Activated B cell treated with CpG ODN at 0.5 μM for 24 hours (primary cell): ENCODE measurements at regions not wholly inside any gene's neighbourhood (a gene's known extent, or its start where the extent isn't known, plus 50 kb on each side); places are given as distances from the start of the nearest gene placed in this dataset.

ENCODE experiments used
- ATAC-seq: fragments of 200-7000 bp; cut with Tn5 transposase; one replicate; pipeline ENCODE4 v1.10.0; 2021; ENCODE audit warnings: low read depth, mild to moderate bottlenecking, moderate library complexity
- CTCF ChIA-PET: fragments of 350-600 bp; sonication (Branson Sonifier 250); formaldehyde crosslinking; loops from one replicate; lab custom pipeline; 2021; ENCODE audit warnings: antibody characterized with exemption; lab: Charles Lee
- POLR2A ChIA-PET: fragments of 350-600 bp; sonication (Branson Sonifier 250); formaldehyde crosslinking; loops from one replicate; lab custom pipeline; 2021; ENCODE audit warnings: antibody characterized with exemption; lab: Charles Lee
- DNase-seq: peaks from one replicate; pipeline ENCODE4 v3.0.0; 2022
- H3K27ac Mint-ChIP-seq: one replicate; pipeline ENCODE4 v1.8.0; 2020; ENCODE audit warnings: mixed read lengths
- H3K27me3 Mint-ChIP-seq: one replicate; pipeline ENCODE4 v1.8.0; 2021; ENCODE audit warnings: mixed read lengths
- H3K36me3 Mint-ChIP-seq: one replicate; pipeline ENCODE4 v1.8.0; 2021; ENCODE audit warnings: low read depth, mixed read lengths
- H3K4me1 Mint-ChIP-seq: one replicate; pipeline ENCODE4 v1.8.0; 2021; ENCODE audit warnings: mixed read lengths
- H3K4me3 Mint-ChIP-seq: one replicate; pipeline ENCODE4 v1.8.0; 2020; ENCODE audit warnings: mild to moderate bottlenecking, mixed read lengths
- H3K9me3 Mint-ChIP-seq: one replicate; pipeline ENCODE4 v1.8.0; 2020; ENCODE audit warnings: mixed read lengths
- CTCF ChIP-seq: fragments of 200-600 bp; IDR thresholded peaks from one replicate; pipeline ENCODE4 v1.8.0; 2022; ENCODE audit warnings: antibody characterized with exemption, mild to moderate bottlenecking
- intact Hi-C: fragments of 100-400 bp; cut with micrococcal nuclease; formaldehyde crosslinking; loops from one replicate; pipeline ENCODE4 v1.15.1; 2024

- peaks cover 4% of the 10 kb centered on the region for H3K9me3 Mint-ChIP-seq
- H3K36me3 Mint-ChIP-seq = no peaks in the 10 kb centered on the region
- ChIA-PET POLR2A (no interaction called here), CTCF (no interaction called here)
- no peak for TF ChIP-seq CTCF
- H3K27ac Mint-ChIP-seq = no peak overlapping the region
- intact Hi-C loops = no loop called here
- H3K4me1 Mint-ChIP-seq = no peaks in the 10 kb centered on the region
- no peak overlapping the region for H3K4me3 Mint-ChIP-seq
- DNase-seq (no peak), ATAC-seq (no peak)
- no peaks in the 10 kb centered on the region for H3K27me3 Mint-ChIP-seq
Measured at GRCh38 chr5:167780177-167780576, 511.3 kb upstream of the WWC1 start.

GRCh38 chr5:167783145-167783817, 508.2 kb upstream of the WWC1 start:
- ATAC-seq = no peak
- POLR2A ChIA-PET = no interaction called here
- intact Hi-C loops = no loop called here
- CTCF ChIA-PET = no interaction called here
- Mint-ChIP-seq H3K36me3 (no peaks in the 10 kb centered on the region), H3K9me3 (peaks cover 4% of the 10 kb centered on the region), H3K4me3 (no peak overlapping the region), H3K27me3 (no peaks in the 10 kb centered on the region), H3K4me1 (no peaks in the 10 kb centered on the region), H3K27ac (no peak overlapping the region)
- DNase-seq = no peak
- TF ChIP-seq CTCF = no peak

DNA sequence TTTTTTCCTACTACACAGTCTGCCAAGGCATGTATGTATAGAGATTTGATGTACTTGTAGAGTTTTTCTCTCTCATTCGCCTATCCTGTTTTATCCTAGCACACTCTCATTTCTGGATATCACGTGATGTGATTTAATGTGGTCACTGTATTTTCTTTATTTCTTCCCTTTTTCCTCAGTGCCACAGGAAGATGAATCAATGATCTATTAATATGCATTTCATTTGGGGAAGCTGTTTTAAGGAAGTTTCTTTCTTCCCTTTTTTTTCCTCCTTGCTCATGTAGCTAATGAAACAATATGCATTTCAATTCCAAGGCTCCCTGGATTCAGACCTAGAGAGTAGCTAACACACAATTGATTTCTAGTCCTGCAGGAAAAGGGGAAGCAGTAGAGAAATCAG, 506.3 kb upstream of the WWC1 start:
- H3K27me3 Mint-ChIP-seq = no peaks in the 10 kb centered on the region
- ChIA-PET POLR2A (no interaction called here), CTCF (no interaction called here)
- no peak overlapping the region for H3K4me3 Mint-ChIP-seq
- no peaks in the 10 kb centered on the region for H3K36me3 Mint-ChIP-seq
- H3K9me3 Mint-ChIP-seq = peaks cover 4% of the 10 kb centered on the region
- no peak overlapping the region for H3K27ac Mint-ChIP-seq
- H3K4me1 Mint-ChIP-seq = no peaks in the 10 kb centered on the region
- intact Hi-C loops = no loop called here
- DNase-seq (no peak), ATAC-seq (no peak)
- TF ChIP-seq CTCF = no peak

- ChIA-PET POLR2A (no interaction called here), CTCF (no interaction called here)
- H3K27me3 Mint-ChIP-seq = no peaks in the 10 kb centered on the region
- H3K4me3 Mint-ChIP-seq = no peak overlapping the region
- DNase-seq = no peak
- intact Hi-C loops = no loop called here
- peaks cover 4% of the 10 kb centered on the region for H3K9me3 Mint-ChIP-seq
- no peak for TF ChIP-seq CTCF
- H3K4me1 Mint-ChIP-seq = no peaks in the 10 kb centered on the region
- no peak overlapping the region for H3K27ac Mint-ChIP-seq
- no peaks in the 10 kb centered on the region for H3K36me3 Mint-ChIP-seq
- ATAC-seq = no peak
Measured at GRCh38 chr5:167785901-167786300, 505.5 kb upstream of the WWC1 start.

GRCh38 chr5:167786871-167787578, 504.4 kb upstream of the WWC1 start:
- DNase-seq (no peak), ATAC-seq (no peak)
- intact Hi-C loops = no loop called here
- CTCF ChIA-PET = no interaction called here
- Mint-ChIP-seq H3K36me3 (no peaks in the 10 kb centered on the region), H3K27ac (no peak overlapping the region), H3K9me3 (peaks cover 4% of the 10 kb centered on the region), H3K4me3 (no peak overlapping the region), H3K4me1 (no peaks in the 10 kb centered on the region), H3K27me3 (no peaks in the 10 kb centered on the region)
- no peak for TF ChIP-seq CTCF
- POLR2A ChIA-PET = no interaction called here
